ENCODE measurements at regions not wholly inside any gene's neighbourhood (a gene's known extent, or its start where the extent isn't known, plus 50 kb on each side); places are given as distances from the start of the nearest gene placed in this dataset.

GRCh38 chr12:25882266-25882665 is 76.2 kb upstream of the RASSF8 start:
- TF ChIP-seq CTCF (IDR thresholded peaks at IDR 0.05; ENCODE audit: control extremely low read depth, extremely low read depth, low read depth, missing control alignments) = no peak
- DNase-seq (ENCODE audit: extremely low spot score) = no peak
- ChIA-PET CTCF (no interaction called here), POLR2A (no interaction called here)

GRCh38 chr12:25883026-25883916 is 75.2 kb upstream of the RASSF8 start:
- no peak for TF ChIP-seq CTCF (IDR thresholded peaks at IDR 0.05; ENCODE audit: control extremely low read depth, extremely low read depth, low read depth, missing control alignments)
- CTCF ChIA-PET = no interaction called here
- no peak for DNase-seq (ENCODE audit: extremely low spot score)
- POLR2A ChIA-PET = no interaction called here

GRCh38 chr12:25884024-25884919 is 74.2 kb upstream of the RASSF8 start:
- ChIA-PET CTCF (no interaction called here), POLR2A (no interaction called here)
- TF ChIP-seq CTCF (IDR thresholded peaks at IDR 0.05; ENCODE audit: control extremely low read depth, extremely low read depth, low read depth, missing control alignments) = no peak
- DNase-seq (ENCODE audit: extremely low spot score) = no peak

GRCh38 chr12:25884920-25885234 is 73.6 kb upstream of the RASSF8 start:
- no peak for TF ChIP-seq CTCF (IDR thresholded peaks at IDR 0.05; ENCODE audit: control extremely low read depth, extremely low read depth, low read depth, missing control alignments)
- no peak for DNase-seq (ENCODE audit: extremely low spot score)
- ChIA-PET CTCF (interaction anchor here (1.6 kb wide), 1 partner anchor 18 kb away, joined by 3 read pairs; no protein-coding TSS in a partner anchor), POLR2A (no interaction called here)

GRCh38 chr12:25886396-25886795 is 72.1 kb upstream of the RASSF8 start:
- ChIA-PET POLR2A (no interaction called here), CTCF (interaction anchor here (1.6 kb wide), 1 partner anchor 17 kb away, joined by 3 read pairs; no protein-coding TSS in a partner anchor)
- no peak for DNase-seq (ENCODE audit: extremely low spot score)
- no peak for TF ChIP-seq CTCF (IDR thresholded peaks at IDR 0.05; ENCODE audit: control extremely low read depth, extremely low read depth, low read depth, missing control alignments)

GRCh38 chr12:25887367-25887766 is 71.1 kb upstream of the RASSF8 start:
- POLR2A ChIA-PET = no interaction called here
- no peak for DNase-seq (ENCODE audit: extremely low spot score)
- CTCF ChIA-PET = no interaction called here
- TF ChIP-seq CTCF (IDR thresholded peaks at IDR 0.05; ENCODE audit: control extremely low read depth, extremely low read depth, low read depth, missing control alignments) = no peak
